ENCODE measurements at regions not wholly inside any gene's neighbourhood (a gene's known extent, or its start where the extent isn't known, plus 50 kb on each side); places are given as distances from the start of the nearest gene placed in this dataset.

DNA sequence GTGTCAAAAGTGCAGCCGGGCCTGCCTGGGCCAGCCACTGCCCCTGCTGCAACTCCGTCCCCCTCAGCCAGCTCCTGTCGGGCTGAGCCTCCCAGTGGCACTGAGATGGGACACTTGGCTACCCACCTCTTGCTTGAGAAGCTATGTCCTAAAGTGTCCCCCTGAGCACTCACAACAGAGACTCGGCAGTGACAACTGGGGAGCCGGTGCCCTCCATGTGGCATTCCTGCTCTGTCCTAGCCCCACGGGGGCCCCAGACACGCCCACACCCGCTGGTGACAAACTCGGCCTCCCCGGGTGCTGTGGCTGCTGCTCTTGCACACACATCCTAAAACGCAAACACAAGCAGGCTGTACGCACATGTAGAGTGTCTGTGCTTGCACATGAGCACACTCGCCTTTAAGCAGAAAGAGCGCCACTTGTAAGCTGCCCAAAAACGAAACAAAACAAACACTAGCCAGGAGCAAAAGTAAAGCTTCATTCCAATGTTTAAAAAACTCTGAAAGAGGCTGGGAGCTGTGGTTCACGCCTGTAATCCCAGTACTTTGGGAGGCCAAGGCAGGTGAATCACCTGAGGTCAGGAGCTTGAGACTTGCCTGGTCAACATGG lies 253.9 kb downstream of the RBFOX3 start:
- ChIA-PET CTCF (no interaction called here), POLR2A (no interaction called here)
- TF ChIP-seq, protein P1, sequence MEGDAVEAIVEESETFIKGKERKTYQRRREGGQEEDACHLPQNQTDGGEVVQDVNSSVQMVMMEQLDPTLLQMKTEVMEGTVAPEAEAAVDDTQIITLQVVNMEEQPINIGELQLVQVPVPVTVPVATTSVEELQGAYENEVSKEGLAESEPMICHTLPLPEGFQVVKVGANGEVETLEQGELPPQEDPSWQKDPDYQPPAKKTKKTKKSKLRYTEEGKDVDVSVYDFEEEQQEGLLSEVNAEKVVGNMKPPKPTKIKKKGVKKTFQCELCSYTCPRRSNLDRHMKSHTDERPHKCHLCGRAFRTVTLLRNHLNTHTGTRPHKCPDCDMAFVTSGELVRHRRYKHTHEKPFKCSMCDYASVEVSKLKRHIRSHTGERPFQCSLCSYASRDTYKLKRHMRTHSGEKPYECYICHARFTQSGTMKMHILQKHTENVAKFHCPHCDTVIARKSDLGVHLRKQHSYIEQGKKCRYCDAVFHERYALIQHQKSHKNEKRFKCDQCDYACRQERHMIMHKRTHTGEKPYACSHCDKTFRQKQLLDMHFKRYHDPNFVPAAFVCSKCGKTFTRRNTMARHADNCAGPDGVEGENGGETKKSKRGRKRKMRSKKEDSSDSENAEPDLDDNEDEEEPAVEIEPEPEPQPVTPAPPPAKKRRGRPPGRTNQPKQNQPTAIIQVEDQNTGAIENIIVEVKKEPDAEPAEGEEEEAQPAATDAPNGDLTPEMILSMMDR (IDR thresholded peaks at IDR 0.05; ENCODE audit: insufficient read depth, low read depth, low read length): no peak
- Histone ChIP-seq H3K4me3 (ENCODE audit: low read depth, low read length) (no peak overlapping the region), H3K27me3 (ENCODE audit: control insufficient read depth, insufficient read depth, low read length) (peaks cover 5% of the 10 kb centered on the region), H3K36me3 (ENCODE audit: control insufficient read depth, insufficient read depth, low read length) (no peaks in the 10 kb centered on the region)
- DNase-seq (ENCODE audit: low read depth): no peak

DNA sequence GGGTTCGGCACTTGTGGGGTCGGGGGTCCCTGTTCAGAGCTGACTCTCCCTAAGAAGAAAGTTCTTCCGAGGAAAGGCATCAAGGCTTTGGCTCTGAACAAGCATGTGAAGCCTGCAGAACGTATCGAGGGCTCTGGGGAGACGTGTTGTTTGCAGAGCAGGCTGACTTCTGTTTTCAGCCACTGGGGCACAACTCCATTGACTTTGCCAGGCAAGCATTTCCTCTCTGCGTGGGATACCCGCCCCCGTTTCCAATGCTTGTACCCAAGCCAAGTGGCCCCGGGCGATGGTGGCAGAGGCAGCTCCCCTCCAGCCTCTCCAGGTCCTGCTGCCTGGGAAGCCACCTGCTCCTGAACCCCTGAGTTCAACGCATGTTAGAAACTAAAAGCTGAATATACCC lies 255.7 kb downstream of the RBFOX3 start:
- TF ChIP-seq, protein P1 (IDR thresholded peaks at IDR 0.05; ENCODE audit: insufficient read depth, low read depth, low read length): no peak
- no peak for DNase-seq (ENCODE audit: low read depth)
- ChIA-PET CTCF (no interaction called here), POLR2A (no interaction called here)
- peaks cover 5% of the 10 kb centered on the region for H3K27me3 ChIP-seq (ENCODE audit: control insufficient read depth, insufficient read depth, low read length)
- no peak overlapping the region for H3K4me3 ChIP-seq (ENCODE audit: low read depth, low read length)
- no peaks in the 10 kb centered on the region for H3K36me3 ChIP-seq (ENCODE audit: control insufficient read depth, insufficient read depth, low read length)

DNA sequence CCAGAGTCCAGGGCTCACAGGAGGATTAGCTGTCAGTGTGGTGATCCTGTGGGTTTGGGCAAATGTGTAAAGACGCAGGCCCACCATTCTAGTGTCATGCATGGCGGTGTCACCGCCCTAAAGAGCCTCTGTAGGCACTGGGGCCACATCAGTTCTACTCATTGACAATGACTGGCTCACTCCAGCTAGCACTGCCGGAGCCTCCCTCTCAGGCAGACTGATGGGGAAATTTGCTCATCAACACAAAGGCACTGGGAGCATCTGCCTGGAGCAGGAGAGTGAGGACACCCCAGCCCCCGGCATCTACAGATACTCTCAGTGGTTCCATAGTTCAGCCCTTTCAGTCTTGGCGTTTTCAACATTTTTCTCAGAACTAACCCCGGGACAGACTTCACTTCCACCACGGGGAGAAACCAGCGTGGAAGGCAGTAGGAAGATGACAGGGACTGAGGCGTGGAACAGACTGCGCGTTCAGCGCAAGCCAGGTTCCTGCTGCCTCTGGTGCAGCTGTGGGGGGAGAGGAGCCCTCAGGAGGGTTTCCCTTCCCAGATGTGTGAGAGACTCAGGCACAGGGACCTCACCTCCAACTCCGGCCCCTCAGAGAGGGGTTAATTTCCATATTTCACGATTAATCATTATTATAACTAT lies 256.6 kb downstream of the RBFOX3 start:
- Histone ChIP-seq H3K4me3 (ENCODE audit: low read depth, low read length) (no peak overlapping the region), H3K27me3 (ENCODE audit: control insufficient read depth, insufficient read depth, low read length) (peaks cover 5% of the 10 kb centered on the region), H3K36me3 (ENCODE audit: control insufficient read depth, insufficient read depth, low read length) (no peaks in the 10 kb centered on the region)
- TF ChIP-seq, protein P1 (IDR thresholded peaks at IDR 0.05; ENCODE audit: insufficient read depth, low read depth, low read length): no peak
- CTCF ChIA-PET: no interaction called here
- no peak for DNase-seq (ENCODE audit: low read depth)
- POLR2A ChIA-PET: no interaction called here

DNA sequence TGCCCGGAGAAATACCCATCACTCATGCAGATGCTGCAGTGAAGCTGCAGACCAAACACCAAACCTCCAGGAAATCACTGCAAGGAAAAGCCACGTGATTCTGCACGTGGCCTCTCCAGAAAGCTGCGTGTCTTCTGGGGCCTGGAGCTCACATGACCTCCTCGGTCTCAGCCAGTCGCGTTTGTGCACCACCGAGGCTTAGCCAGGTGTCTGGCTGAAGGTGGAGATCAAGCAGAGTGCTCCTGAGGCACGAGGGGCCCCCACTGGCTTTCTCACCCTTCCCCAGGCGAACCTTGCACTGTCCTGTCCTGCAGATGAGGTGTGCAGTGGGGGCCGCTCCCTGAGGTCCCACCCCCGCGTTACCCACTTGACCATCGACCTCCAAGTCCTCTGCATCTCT lies 257.3 kb downstream of the RBFOX3 start:
- no peak for DNase-seq (ENCODE audit: low read depth)
- H3K4me3 ChIP-seq (ENCODE audit: low read depth, low read length): no peak overlapping the region
- TF ChIP-seq, protein P1 (IDR thresholded peaks at IDR 0.05; ENCODE audit: insufficient read depth, low read depth, low read length): no peak
- H3K36me3 ChIP-seq (ENCODE audit: control insufficient read depth, insufficient read depth, low read length): no peaks in the 10 kb centered on the region
- H3K27me3 ChIP-seq (ENCODE audit: control insufficient read depth, insufficient read depth, low read length): peaks cover 5% of the 10 kb centered on the region
- POLR2A ChIA-PET: no interaction called here
- CTCF ChIA-PET: no interaction called here

DNA sequence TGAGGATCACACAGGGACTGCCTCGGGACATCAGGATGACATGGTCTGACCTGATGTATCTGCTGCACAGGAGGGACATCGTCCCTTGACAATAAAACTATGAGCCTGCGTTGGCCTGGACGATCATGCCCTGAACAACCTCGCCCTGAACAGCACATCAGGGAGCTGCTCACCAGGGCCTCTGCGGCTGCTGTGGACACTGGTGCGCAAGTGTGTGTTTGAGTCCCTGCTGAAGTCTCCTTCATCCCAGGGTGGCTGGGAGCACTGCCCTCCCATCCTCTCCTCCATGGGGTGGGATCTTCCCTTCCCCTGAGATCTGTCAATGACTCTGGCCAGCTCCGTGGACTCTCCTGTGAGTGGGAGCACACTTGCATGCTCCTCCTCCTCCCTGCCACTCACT lies 257.8 kb downstream of the RBFOX3 start:
- TF ChIP-seq, protein P1 (IDR thresholded peaks at IDR 0.05; ENCODE audit: insufficient read depth, low read depth, low read length): no peak
- CTCF ChIA-PET: no interaction called here
- DNase-seq (ENCODE audit: low read depth): no peak

More for the DNA sequence above, 257.8 kb downstream of the RBFOX3 start:
- Histone ChIP-seq H3K4me3 (ENCODE audit: low read depth, low read length) (no peak overlapping the region), H3K36me3 (ENCODE audit: control insufficient read depth, insufficient read depth, low read length) (no peaks in the 10 kb centered on the region), H3K27me3 (ENCODE audit: control insufficient read depth, insufficient read depth, low read length) (peaks cover 5% of the 10 kb centered on the region)
- POLR2A ChIA-PET: no interaction called here

Data from BJ (cell line).